ENCODE measurements at regions not wholly inside any gene's neighbourhood (a gene's known extent, or its start where the extent isn't known, plus 50 kb on each side); places are given as distances from the start of the nearest gene placed in this dataset.

GRCh38 chr5:60185231-60186099, 291.9 kb upstream of the PDE4D start:
- no peak for DNase-seq (ENCODE audit: low spot score)

DNA sequence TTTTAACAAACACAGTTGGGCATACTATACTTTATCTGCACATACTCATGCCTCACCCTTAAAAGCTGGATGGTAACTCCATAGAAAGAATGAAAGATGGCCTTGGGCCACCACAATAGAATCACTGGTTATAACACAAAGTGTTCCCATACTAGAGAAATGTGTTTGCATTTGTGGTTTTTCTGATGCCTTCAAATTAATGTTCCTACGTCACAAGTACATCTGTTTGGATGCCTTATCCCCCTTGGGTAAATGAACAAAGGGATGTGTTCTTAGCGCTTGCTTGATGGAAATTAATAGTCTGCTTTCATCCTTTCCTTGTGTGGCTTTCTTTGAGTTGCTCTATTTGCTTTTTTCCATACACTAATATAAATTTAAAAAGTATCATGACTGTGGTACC, 291.1 kb upstream of the PDE4D start:
- no peak for DNase-seq (ENCODE audit: low spot score)

DNA sequence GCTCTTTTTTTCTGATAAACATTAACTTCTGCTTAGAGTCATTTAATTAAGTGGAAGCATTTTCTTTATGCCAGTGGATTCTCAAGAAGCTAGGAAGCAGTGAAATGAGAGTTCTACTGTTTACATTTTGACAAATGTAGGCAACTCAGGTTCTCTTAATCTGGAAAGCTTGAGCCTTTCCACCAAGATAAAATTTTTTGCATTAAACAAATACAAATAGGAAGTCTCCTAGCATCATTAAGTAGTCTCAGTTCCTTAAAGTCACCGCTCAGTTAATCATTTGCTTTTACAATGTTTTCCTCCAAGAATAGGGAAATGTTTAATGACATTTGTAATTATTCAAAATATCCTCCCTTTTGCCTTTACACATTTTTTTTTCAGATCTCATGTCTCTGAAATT, 290.4 kb upstream of the PDE4D start:
- DNase-seq (ENCODE audit: low spot score): no peak

DNA sequence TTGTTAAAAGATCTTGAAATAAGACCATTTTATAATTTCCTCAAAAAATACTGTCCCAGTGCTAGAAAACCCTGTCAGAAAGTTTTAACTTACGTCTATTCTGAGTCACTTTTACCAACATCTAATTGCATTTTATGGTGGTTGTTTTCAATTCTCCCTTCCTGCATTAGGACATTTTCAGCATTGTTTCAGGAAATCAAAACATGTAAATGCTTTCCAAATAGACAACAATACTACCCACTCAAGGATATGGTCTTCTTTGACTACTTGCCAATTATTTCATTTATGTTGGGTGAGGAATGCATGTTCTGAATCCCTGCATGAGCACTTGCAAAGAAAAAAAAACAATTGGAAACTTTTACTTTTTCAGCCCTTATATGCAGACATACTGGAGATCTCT, 284.6 kb upstream of the PDE4D start:
- DNase-seq (ENCODE audit: low spot score): no peak

DNA sequence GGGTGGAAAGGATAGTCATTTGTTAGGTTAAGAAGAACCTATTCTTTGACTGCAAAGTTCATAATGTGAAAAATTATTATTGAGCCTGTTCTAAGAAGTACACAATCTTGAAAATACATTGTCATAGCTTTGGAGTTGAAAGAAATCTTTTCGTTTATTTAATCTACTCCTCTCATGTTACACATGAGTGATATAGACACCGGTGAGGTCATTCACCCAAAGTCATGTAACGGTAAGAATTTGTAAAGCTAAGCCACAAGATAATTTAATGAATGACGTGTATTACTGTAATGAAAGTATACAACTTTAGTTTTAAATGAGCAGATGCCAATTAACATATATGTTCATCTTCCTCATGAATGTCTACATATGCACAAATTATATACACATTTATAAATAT, 284.1 kb upstream of the PDE4D start:
- no peak for DNase-seq (ENCODE audit: low spot score)

DNA sequence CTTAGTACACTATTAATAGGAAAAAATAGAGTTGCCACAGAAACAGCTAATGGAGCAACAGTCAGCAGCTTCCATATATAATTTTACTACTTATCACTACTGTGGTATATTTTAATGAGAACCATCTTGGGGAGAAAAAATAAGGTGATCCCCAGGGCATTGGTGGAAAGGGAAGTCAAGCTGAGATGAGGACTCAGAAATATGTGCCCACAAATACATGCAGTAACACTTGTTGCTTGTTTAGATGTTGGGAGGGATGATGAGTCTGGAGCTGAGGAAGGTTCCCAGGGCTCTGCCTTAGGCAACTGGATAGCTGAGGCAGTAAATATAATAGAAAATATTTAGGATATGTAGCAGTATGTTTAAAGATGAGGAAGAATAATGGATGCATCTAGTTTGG, 280.1 kb upstream of the PDE4D start:
- DNase-seq (ENCODE audit: low spot score): no peak

DNA sequence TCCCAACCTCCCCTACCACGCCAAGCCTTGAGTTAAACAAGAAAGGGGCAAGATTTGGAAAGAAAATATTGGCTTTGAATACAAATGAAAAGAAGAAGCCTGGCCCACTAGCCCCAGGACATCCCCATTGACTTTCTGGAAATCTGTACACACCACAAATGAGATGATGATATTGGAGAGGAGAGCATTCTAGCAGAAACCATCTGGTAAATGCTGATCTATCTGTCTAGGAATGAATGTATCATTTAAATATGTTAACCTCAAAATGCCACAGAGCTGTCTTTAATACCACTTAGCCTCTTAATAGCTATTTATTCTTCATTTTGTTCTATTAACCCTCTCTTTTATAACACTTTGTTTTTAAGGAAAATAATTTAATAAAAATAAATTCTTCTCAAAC, 270.2 kb upstream of the PDE4D start:
- no peak for DNase-seq (ENCODE audit: low spot score)

DNA sequence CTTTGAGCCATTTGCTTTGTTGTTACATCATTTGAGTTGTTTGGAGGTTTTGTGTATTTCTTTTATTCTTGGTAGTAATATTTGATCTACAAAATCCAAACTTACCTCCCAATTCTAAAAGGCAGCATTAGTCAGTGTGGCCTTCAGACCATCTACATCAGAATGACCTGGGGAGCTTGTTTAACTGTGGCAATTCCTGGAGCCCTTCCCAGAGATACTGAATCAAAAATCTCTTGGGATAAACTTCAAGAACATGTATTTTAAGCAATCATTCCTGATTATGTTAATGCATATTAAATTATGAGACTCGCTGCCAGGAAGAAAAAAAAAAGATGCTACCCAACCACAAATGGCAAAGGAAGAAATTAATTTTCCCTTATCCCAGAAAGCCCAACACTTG, 268.9 kb upstream of the PDE4D start:
- DNase-seq (ENCODE audit: low spot score): no peak

GRCh38 chr5:60161340-60161934, 267.9 kb upstream of the PDE4D start:
- peak; percentile 4 for DNase-seq (ENCODE audit: low spot score)

GRCh38 chr5:60149081-60149480, 255.6 kb upstream of the PDE4D start:
- DNase-seq (ENCODE audit: low spot score): no peak

DNA sequence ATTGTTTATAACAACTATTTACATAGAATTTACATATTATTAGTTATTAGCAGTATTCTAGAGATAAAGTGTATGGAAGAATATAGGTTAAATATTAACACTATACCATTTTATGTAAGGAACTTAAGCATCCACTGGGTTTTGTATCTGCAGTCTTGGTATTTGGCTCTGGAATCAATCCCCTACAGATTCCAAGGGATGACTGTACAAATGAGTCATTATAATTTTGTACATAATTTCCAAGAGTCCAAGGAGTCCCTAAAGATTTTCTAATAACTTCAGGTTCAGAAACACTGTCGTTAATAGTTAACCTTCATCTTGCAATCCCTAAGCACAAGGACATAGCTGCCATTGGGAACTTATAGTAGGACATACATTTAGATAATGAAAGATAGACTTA, 254.8 kb upstream of the PDE4D start:
- DNase-seq (ENCODE audit: low spot score): no peak

GRCh38 chr5:60147791-60148190, 254.3 kb upstream of the PDE4D start:
- DNase-seq (ENCODE audit: low spot score): no peak

- no peak for DNase-seq (ENCODE audit: low spot score)
These were observed 250.5 kb upstream of the PDE4D start for GRCh38 chr5:60143942-60144549.

GRCh38 chr5:60141119-60141518, 247.6 kb upstream of the PDE4D start:
- DNase-seq (ENCODE audit: low spot score): no peak

- DNase-seq (ENCODE audit: low spot score): no peak
These were observed 243.3 kb upstream of the PDE4D start for GRCh38 chr5:60136841-60137240.

GRCh38 chr5:60131504-60131903, 238.0 kb upstream of the PDE4D start:
- DNase-seq (ENCODE audit: low spot score): no peak

DNA sequence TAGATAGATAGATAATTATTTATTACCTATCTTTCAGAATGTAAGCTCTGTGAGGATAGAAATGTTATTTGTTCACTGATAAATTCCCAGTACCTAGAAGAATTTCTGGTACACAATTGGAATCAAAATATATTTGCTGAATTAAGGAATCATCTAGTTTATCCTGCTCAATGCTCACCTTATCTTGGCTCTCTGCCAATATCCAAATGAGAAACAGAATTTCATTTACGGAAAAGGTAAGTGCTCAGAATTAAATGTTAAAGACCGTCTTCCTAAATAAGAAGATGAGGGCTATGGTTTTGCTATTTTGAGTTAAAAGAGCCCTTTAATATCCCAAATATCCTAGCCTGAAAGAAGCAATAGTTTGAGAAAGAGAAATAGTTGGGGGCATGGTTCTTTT, 232.1 kb upstream of the PDE4D start:
- no peak for DNase-seq (ENCODE audit: low spot score)

DNA sequence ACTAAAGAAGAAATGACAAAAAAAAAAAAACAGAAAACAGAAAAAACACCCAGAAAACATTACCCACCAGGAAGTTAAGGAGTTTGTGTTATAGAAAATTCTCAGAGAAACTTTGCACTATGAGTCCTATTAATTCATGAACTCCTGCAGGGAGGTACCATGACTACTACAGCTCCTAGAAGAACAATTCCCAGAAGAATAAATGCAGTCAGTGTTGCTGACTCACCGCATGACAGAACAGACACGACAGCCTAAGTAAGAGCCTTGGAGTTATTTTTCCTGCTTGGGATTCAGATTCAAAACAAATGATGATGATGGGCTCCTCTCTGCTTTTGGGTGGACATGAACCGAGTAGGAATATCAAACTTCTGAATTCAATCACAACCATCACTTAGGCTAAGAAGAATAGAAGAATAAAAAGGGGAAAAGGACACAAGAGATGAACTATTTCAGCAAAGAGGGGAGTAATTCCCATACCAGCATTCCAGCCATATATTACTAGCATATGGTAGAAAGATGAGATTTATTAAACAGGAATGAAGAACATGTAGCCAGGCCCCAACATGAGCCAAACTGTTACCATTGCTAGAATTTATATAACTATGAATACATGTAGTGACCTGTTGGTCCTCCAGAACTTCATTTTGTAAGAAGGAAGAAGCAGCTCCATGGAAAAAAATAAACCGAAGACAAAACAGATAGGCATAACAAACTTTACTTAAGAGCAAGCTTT, 209.6 kb upstream of the PDE4D start:
- peak; percentile 4 for DNase-seq (ENCODE audit: low spot score)

- DNase-seq (ENCODE audit: low spot score): no peak
These were observed 208.0 kb upstream of the PDE4D start for GRCh38 chr5:60101573-60101972.

DNA sequence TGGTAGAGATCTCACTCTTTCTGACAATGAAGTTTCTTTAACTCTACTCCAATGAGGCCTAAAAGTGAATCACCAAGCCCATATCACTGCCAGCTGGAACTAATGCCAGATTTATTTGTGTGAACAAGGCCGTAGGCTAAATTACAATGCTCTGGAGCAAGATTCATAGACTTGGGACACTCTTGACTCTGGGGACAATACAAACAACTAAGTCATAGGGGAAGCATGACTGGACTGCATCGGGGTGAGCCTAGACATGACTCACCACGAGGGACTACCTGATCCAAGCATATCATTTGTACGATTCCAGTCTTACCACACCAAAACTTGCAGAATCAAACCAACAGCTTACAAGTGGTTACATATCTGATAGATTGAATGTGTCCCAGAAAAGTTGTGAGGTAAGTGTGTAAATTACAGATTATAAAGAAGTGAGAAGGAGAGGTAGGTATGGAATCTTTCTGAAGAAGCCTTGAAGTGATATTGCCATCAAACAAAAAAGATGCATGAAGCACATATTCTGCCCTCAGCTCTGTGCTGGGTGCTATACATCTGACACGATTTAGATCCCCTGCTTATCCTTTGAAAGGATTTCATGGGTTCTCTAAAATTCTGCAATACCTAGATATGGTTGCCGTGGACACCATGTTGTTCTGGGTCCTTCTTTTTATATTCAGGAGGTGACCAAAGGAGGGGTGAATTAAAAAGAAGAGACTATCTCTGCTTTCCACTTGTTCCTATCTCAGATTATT, 199.3 kb upstream of the PDE4D start:
- no peak for DNase-seq (ENCODE audit: low spot score)

GRCh38 chr5:60086583-60086982, 193.1 kb upstream of the PDE4D start:
- no peak for DNase-seq (ENCODE audit: low spot score)

DNA sequence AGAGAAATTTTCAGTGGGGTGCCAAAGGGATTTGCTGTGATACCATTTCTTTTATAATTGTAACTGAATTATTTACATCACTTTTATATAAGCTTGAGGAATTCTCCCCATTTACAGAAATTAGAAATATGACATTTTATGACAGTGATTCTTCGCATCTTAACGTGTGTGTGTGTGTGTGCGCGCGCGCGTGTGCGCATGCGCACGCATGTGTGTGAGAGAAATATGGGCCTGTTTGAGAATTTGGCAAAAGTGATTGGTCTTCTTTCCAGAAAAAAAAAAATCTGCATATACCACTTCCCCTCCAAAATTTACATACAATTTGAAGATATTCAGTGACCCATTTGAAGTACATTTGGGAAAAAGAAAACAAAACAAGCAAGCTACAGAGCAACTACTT, 190.7 kb upstream of the PDE4D start:
- DNase-seq (ENCODE audit: low spot score): no peak
